Ishikawa (cell line): ENCODE measurements at regions not wholly inside any gene's neighbourhood (a gene's known extent, or its start where the extent isn't known, plus 50 kb on each side); places are given as distances from the start of the nearest gene placed in this dataset.

Experiments
- CEBPB ChIP-seq: IDR thresholded peaks from 2 replicates; pipeline ENCODE4 v1.6.1; 2012
- CREB1 ChIP-seq: IDR thresholded peaks from 2 replicates; pipeline ENCODE4 v1.6.1; 2012; ENCODE audit warnings: low read depth
- EGR1 ChIP-seq: IDR thresholded peaks from 2 replicates; pipeline ENCODE4 v1.6.1; 2012
- EP300 ChIP-seq: IDR thresholded peaks from 2 replicates; pipeline ENCODE4 v1.6.1; 2012; ENCODE audit warnings: borderline replicate concordance
- FOXM1 ChIP-seq: IDR thresholded peaks from 2 replicates; pipeline ENCODE4 v1.6.1; 2012; ENCODE audit warnings: low read depth, borderline replicate concordance
- MAX ChIP-seq: IDR thresholded peaks from 2 replicates; pipeline ENCODE4 v1.6.1; 2012
- NFIC ChIP-seq: IDR thresholded peaks from 2 replicates; pipeline ENCODE4 v1.6.1; 2012
- RAD21 ChIP-seq: IDR thresholded peaks from 2 replicates; pipeline ENCODE4 v1.6.1; 2012; ENCODE audit warnings: low read depth
- REST ChIP-seq: IDR thresholded peaks from 2 replicates; pipeline ENCODE4 v1.6.1; 2012; ENCODE audit warnings: low read depth, mild to moderate bottlenecking
- TAF1 ChIP-seq: IDR thresholded peaks from 2 replicates; pipeline ENCODE4 v1.6.1; 2012; ENCODE audit warnings: low read depth, mild to moderate bottlenecking
- TCF12 ChIP-seq: IDR thresholded peaks from 2 replicates; pipeline ENCODE4 v1.6.1; 2012; ENCODE audit warnings: low read depth
- TEAD4 ChIP-seq: IDR thresholded peaks from 2 replicates; pipeline ENCODE4 v1.6.1; 2012
- USF1 ChIP-seq: IDR thresholded peaks from 2 replicates; pipeline ENCODE4 v1.6.1; 2012
- YY1 ChIP-seq: IDR thresholded peaks from 2 replicates; pipeline ENCODE4 v1.6.1; 2012; ENCODE audit warnings: low read depth
- ZBTB7A ChIP-seq: IDR thresholded peaks from 2 replicates; pipeline ENCODE4 v1.6.1; 2012; ENCODE audit warnings: low read depth

GRCh38 chr18:11392980-11393885 lies 216.2 kb upstream of the SLC35G4 start:
- no peak for TF ChIP-seq NFIC
- no peak for TF ChIP-seq REST

- TF ChIP-seq CREB1 (no peak), CEBPB (no peak), REST (no peak), USF1 (no peak), ZBTB7A (no peak), NFIC (no peak), TCF12 (no peak), MAX (no peak), RAD21 (no peak), EGR1 (no peak), TAF1 (no peak), EP300 (no peak), TEAD4 (no peak), YY1 (no peak), FOXM1 (no peak)
Measured at GRCh38 chr18:11392292-11392691, 217.1 kb upstream of the SLC35G4 start.

GRCh38 chr18:11391661-11392060 lies 217.7 kb upstream of the SLC35G4 start:
- TF ChIP-seq CEBPB, result no peak
- TF ChIP-seq CREB1, result no peak
- TF ChIP-seq RAD21, result no peak
- TF ChIP-seq USF1, result no peak
- TF ChIP-seq EGR1, result no peak
- TF ChIP-seq REST, result no peak
- TF ChIP-seq TCF12, result no peak
- TF ChIP-seq TAF1, result no peak
- no peak for TF ChIP-seq FOXM1
- TF ChIP-seq EP300, result no peak
- TF ChIP-seq NFIC, result no peak
- TF ChIP-seq MAX, result no peak
- no peak for TF ChIP-seq ZBTB7A
- no peak for TF ChIP-seq TEAD4
- no peak for TF ChIP-seq YY1

- TF ChIP-seq NFIC (no peak), RAD21 (no peak), TAF1 (no peak), REST (no peak), FOXM1 (no peak), EP300 (no peak), CEBPB (no peak), CREB1 (no peak), USF1 (no peak), MAX (no peak), EGR1 (no peak), ZBTB7A (no peak)
Measured at GRCh38 chr18:11388755-11389680, 220.4 kb upstream of the SLC35G4 start.
